GM18868 (cell line): ENCODE measurements at regions not wholly inside any gene's neighbourhood (a gene's known extent, or its start where the extent isn't known, plus 50 kb on each side); places are given as distances from the start of the nearest gene placed in this dataset.
"Not testable (repeated sequence)": the region's sequence is repeated elsewhere in the genome, so short reads cannot be mapped to it uniquely, and the experiment has no call there.

Experiments
- ATAC-seq: cut with Tn5 transposase; IDR thresholded peaks from one replicate; pipeline ENCODE4 v1.9.1; 2021; ENCODE audit warnings: mild to moderate bottlenecking, moderate library complexity; ENCODE audit not compliant: unreplicated experiment

DNA sequence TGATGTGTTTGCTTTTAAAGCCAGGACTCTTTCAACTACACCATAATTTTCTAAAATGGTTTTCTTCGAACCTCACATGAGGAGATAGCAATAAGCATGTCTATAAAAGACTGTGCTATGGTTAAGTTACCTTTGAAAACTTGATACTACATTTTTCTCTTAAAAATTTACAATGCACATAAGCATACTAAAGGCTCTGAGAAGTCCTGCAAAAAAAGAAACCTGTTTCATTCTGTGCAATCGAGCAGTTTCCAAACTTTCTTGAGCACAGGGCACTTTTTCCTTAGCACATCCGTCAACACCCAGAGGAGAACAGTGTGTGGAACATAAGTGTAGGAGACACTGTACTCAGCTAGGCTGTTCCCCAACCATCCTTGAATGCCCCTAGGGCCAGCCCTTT, 144.1 kb upstream of the ARHGAP20 start:
- no peak for ATAC-seq

DNA sequence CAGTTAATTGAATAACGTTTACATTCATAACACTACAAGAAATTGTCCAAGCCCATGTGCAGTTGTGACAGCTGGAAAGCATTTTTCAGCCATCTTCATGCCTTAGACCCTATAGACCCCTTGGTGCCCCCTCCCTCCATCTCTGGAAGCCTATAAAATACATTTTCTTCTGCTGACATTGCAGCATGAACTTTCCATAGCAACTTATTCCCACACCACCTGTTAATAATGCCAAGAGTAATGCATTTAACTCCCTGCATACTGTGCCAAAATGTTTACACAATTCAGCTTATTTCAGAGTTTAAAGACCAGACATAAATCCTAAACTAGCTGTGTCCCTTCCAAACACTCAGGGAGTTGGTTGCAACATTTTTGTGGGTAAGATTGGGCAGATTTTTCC, 143.0 kb upstream of the ARHGAP20 start:
- ATAC-seq = no peak

DNA sequence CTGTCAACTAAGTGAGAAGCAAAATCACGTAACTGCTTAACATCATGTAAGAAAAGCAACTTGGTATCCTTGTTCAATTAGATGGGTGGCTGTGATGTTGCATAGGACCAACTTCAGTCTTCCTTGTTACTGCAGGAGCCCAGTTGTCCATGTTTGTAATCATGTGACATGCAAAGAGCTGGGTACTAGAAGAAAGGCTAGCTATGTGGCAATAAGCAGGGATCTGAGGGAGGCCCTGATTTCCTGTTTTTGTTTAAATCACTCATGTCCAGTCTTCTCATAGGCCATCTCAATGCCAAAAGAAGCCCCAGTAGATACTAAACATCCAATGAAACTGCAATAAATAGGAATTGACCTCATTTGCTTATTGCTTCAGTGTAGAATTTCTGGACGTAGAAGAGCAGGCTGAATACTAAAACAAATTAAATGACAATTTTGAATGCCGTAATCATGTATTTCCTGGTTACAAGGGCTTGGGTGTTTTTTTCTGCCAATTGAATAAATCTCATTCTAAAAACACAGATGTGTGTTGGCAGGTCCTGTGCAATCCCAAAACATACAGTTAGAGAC, 140.8 kb upstream of the ARHGAP20 start:
- no peak for ATAC-seq

DNA sequence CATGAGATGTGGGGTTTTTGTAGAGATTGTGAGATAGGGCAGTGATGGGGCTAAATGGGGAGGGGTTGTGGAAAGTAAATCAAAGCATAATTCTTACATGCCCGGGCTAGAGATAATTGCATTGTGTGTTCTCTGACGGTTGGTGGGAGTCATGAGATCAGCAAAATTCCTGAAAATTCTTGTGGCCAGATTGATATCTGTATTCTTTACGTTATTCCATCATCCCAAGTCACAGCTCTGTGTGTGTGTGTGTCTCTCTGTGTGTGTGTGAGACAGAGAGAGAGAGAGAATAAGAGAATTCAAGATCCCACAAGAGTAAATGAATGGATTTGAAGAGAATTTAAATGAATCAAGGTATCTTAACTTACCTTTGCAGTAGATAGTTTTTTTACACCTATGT, 138.6 kb upstream of the ARHGAP20 start:
- ATAC-seq = no peak

DNA sequence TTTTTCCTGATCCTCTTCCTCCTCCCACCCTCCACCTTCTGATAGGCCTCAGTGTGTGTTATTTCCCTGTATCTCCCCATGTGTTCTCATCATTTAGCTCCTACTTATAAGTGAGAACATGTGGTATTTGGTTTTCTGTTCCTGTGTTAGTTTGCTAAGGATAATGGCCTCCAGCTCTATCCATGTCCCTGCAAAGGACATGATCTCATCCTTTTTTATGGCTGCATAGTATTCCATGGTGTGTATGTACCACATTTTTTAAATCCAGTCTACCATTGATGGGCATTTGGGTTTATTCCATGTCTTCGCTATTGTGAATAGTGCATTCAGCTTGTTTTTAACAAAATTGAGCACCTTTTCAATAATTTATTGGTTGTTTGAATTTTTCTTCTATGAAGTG, 130.8 kb upstream of the ARHGAP20 start:
- not testable (repeated sequence) for ATAC-seq

DNA sequence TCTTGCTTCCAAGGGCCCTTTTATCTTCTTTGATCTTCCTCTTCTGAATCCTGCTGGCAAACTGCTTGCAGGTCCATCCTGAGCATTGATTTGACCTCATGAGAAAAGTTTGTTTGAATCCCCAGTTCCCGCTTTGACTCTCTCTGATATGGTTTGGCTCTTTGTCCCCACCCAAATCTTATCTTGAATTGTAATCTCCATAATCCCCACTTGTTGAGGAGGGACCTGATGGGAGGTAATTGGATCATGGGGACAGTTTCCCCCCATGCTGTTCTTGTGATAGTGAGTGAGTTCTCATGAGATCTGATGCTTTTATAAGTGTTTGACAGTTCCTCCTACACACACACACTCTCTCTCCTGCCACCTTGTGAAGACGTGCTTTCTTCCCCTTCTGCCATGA, 126.6 kb upstream of the ARHGAP20 start:
- no peak for ATAC-seq

DNA sequence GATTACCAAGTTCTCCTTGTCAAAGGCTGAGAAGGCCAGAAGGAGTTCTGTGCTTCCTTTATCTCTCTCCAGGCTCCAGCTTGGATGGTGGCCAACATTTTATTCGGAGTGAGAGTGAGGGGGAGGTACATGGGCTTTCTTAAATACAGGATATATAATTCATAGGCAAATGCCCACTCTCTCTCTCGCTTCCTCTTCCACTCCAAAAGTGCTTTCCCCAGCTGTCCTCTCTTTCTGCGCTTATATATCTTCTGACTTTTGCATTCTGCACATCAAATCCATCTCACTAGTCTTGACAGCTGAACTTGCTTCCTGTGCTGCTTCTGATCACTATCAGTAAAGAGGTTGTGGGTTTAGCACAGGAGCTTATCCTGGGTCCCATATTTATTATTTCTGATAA, 125.4 kb upstream of the ARHGAP20 start:
- no peak for ATAC-seq

DNA sequence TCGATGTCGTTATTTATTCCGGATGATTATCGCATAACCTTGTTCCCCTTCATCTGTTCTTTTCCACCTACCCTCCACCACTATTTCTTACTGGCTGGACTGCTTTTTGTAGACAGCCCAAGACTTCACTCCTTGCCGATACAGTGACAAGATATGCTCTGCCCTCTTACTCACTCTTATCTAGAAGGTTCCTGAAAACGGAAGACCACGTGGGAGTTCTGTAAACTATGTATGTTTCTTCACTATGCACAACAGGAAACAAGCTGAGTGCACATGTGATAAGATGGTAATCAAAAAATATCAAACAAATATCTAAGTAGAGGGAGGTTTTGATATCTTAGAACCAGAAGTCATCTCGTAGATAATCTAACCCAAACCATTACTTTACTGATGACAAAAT, 122.9 kb upstream of the ARHGAP20 start:
- ATAC-seq = no peak

DNA sequence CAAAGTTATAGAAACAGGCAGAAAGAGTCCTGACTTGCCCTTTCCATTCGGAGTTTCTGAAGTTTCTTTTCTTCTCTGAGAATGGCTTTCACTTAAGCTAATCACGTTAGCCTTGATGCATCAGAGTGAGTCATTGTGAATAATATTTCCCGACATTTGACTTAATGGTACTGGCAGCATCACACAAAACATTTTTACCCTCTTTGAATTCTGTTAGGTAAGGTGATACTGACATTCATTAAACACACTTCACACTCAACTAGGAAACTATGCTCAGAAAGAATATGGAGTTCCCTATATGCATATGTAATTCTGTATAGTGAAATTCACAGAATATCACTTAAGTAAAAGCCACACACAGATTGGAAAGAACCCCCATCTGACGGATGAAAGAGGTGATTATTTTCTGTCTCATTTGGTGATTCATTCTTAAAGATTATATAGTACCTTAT, 120.8 kb upstream of the ARHGAP20 start:
- no peak for ATAC-seq

DNA sequence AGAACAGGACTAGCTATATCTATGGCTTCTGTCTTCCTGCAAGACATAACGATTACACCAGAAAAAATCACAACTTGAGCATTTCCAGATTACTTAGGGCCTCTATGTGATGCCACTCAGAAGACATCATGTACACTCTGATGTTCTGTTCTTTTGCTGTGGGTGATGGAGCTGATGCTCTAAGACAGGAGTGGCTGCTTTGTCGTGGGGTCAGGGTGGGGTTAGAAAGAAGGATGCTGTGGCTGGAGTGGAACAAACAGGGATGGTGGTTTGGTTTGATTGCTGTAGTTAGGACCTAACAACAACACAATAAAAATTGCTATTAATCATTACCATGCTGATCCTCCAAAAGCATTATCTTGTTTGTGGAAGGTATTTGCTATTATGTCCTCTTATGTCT, 120.3 kb upstream of the ARHGAP20 start:
- ATAC-seq = no peak

DNA sequence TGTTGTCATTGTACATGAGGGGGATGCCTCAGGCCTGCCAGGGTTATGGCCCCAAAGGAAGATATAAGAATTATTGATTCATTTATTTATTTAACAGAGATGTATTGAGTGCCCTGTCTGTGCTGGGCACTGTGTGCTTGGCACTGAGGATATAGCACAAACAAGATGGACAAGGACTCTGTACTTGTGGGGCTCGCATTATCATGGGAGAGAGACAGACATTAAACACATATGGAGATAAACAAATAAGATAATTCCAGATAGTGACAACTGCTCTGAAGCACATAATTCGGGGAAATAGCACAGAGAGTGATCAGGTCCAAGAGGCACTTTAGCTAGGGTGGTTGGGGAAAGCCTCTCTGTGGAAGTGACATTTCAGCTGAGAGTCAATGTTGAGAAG, 119.8 kb upstream of the ARHGAP20 start:
- ATAC-seq = no peak

DNA sequence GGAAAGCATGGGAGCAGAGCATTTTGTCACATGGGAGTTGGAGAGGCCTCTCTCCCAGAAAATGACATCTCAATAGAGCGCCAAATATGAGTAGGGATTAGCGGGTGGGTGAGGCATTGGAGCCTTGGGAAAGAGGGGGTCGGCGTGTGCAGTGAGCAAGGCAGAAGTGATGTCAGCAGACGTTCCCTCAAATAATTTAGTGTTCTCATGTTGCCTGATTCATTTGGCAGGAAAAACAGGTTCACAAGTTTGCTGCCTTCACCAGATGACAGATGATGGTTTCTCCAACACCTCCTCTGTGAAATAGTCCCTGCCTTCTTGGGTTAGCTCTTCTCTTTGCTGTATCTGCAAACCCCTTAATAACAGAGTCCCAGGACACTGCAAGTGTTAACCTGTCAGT, 118.5 kb upstream of the ARHGAP20 start:
- no peak for ATAC-seq

DNA sequence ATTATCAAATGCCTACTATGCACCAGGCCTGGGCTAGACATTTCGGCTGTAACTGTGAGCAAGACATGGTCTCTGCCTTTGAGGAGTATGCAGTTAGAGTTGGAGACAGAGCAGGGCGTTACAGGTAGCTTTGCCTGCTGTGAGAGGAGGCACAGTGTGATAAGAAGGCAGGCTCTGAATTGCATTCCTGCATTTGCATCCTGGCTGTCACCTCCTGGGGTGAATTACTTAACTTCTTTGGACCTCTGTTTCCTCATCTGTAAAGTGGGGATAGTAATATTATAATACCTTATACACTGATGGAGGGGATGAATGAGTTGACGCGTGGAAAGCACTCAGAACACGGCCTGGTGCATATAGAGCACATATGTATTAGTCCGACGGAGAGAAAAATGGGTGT, 118.1 kb upstream of the ARHGAP20 start:
- no peak for ATAC-seq

DNA sequence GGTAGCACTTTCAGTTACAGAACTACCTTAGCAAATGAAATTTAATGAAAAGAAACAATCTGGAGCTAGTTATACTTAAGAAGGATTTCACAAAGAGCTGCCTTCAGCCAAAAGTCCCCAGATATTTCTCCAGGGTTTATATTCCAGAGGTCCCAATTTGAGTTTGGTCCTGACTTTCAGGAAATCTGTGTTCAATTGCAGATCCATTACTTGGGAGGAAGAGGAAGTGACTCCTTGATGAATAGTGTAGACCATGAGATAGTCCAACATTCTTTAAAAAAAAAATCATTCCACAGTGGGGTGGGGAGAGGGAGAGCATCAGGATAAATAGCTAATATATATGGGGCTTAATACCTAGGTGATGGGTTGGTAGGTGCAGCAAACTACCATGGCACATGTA, 117.6 kb upstream of the ARHGAP20 start:
- no peak for ATAC-seq

DNA sequence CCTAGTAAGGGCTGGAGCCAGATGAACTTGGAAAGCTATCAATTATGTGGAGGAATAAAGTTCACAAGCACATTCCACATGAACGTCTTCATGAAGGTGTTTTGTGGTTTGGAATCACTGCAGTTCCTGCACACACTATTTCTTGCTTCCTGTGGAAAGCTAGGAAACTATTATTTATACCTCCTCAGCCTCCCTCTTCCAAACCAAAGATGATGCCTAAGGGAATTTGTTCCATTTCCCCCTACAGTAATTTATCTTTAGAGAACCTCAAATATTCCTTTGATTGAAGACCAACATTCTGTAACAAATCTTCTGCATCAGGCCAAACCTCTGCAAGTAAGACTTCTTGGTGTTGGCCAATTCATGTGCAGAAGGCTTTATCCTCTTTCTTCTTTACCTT, 115.8 kb upstream of the ARHGAP20 start:
- ATAC-seq = no peak

DNA sequence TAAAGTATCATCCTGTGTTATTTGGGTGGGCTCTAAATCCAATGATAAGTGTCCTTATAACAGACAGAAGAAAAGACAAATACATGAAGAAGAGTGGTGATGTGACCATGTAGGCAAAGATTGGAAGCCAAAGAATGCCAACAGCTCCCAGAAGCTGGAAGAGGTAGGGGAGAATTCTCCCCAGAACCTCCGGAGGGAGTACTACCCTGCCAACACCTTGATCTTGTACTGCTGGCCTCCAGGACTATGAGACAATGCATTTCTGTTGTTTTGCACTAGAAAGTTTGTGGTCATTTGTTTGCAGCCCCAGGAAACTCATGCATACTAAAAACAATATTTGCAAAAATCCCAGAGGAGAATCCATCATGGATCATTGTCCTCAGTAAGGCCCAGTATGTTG, 115.0 kb upstream of the ARHGAP20 start:
- ATAC-seq = no peak

DNA sequence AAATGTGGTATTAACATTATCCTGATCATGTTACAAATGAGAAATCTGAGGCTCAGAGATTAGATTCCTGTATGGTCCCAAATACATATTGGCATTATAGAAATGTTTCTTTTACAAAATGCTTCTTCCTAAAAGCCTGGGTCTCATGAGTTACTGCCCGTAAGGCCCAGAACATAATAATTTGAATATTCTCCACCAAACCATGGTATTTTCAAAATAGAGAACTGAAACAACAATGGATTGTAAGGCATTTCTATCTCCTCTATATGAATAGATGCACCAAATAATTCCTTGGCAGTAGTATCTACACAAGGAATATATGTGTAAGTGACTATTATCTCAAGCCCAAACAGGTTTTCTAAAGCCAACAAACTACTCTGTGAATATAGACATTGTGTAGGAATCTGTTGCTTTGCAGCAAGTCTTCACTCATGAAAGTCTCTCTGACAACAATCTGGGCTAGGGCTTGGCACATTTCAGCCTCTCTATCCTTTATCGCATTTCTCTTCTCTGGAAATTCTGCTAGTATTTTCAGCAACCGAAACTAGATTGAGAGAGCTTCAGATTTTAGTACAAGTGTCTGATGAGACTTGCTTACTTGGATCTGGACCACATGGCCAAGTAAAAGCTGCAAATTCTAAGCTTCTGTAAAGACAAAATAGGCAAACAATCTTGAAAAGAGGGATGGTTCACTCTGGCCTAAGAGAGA, 112.8 kb upstream of the ARHGAP20 start:
- no peak for ATAC-seq

DNA sequence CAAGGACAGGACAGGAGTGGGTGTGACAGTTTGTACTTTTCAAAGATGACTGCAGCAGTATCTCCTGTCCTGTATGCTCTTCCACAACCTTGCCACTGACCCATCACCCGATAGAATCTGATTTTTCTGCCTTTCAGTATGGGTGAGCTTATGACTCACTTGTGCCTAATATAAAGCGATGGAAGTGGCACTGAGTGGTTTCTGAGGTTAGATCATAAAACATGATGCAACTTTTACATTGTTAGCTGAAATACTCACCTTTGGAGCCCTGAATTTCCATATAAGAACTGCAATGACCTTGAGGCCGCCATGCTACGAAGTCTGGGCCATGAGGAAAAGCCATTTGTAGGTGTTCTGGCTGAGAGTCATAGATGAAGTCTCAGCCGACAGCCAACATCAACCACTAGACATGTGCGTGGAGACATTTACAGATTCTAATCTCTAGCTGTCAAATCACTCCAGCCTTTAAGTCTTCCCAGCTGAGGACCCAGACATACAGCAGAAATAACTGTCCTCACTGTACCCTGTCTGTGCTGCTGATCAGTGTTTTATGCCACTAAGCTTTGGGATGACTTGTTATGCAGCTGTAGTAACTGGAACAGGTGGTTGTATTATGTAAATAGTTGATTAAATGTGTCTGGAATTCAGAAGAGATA, 105.9 kb upstream of the ARHGAP20 start:
- no peak for ATAC-seq

DNA sequence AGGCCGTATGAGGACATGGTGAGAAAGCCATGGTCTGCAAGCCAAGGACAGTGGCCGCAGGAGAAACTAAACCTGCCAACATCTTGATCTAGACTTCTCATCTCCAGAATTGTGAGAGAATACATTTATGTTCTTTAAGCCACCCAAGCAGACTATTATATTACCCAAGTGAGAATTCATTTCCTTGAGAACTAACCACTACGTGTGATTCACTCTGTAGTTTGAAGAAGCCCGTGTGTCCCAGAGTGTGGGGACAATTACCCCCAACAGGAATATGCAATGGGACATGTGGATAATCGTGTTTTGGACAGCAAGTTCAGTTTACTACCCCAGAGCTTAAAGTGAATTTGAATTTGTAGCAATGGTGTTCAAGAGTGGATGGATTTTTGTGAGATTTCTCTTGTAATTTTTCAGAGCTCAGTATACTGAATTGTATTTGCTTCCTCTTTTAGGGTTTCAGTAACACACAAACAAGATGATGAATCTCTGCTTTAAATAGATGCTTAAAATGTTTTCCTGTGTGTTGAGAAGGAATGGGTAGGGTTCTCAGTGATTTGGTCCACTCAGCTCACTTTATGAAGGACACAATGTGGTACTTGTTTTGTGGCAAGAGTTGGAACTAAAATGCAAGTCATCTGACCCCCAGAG, 100.0 kb upstream of the ARHGAP20 start:
- peak; percentile 62 for ATAC-seq

DNA sequence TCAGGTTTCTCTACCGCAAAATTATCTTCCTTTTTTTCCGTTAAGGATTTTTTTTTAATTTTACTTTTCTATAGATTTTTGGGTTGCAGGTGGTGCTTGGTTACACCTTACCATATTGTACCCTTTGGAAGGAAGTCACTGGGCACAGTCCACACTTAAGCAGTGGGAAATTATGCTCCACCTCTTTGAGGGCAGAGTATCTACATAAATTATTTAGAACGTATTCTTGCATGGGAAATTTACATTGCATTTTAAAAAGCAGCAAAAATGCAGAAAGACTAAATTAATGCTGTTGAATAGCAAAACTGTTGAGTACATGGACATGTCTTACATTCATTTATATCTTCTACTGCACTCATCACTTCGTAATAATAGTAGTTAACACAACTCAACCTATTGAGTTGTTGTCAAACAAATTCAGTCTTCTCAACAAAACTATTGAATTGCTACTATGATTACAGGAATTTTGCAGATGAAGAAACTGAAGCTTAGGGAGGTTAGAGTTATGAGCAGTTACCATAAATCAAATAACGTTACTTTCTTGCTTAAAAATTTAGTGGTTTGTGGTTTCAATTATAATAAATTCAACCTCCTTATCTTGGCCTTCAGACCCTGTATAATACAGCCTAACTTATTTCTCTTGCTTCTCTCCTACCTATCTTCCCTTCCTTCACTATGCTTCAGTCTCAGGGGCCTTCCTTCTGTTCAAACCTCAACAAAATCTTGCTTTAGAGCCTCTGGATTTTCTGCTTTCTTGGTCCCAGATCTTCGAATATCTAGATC, 97.4 kb upstream of the ARHGAP20 start:
- no peak for ATAC-seq

DNA sequence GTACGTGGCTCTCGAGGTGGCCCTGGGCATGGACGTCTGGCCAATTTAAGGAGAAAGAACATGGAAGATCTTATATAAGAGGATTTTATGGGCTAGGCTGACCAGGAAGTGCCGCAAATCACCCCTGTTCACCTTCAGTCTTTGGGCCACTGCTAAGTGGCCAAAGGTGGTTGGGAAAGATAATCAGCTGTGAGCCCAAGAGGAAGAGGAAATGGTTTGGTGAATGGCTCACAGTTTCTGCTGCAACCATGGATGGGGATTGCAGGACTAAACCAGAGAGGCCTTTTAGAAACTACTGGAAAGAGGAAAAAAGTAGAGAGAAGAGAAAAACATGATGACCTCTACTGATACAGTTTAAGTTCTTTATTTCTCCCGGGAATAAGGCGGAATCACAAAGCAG, 96.0 kb upstream of the ARHGAP20 start:
- ATAC-seq = no peak
